ENCODE measurements at regions not wholly inside any gene's neighbourhood (a gene's known extent, or its start where the extent isn't known, plus 50 kb on each side); places are given as distances from the start of the nearest gene placed in this dataset.
"Not testable (repeated sequence)": the region's sequence is repeated elsewhere in the genome, so short reads cannot be mapped to it uniquely, and the experiment has no call there.

DNA sequence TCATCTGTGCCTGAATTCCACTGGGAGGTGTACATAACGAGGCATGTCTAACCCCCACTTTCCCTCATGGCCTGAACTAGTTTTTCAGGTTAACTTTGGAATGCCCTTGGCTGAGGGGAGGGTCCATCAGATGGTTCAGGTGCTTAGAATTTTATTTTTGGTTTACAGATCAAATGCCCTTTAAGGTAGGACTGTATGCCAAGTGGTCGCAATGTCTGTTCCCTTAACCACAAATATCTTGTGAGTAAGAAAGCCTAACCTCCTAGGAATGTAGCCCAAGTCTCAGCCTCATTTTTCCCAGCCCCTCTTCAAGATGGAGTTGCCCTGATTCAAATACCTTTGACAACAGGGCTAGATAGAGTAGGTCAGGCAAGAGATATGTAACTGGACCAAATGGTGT, 78.4 kb downstream of the RNASET2 start:
- no peak for DNase-seq (ENCODE audit: low spot score)

DNA sequence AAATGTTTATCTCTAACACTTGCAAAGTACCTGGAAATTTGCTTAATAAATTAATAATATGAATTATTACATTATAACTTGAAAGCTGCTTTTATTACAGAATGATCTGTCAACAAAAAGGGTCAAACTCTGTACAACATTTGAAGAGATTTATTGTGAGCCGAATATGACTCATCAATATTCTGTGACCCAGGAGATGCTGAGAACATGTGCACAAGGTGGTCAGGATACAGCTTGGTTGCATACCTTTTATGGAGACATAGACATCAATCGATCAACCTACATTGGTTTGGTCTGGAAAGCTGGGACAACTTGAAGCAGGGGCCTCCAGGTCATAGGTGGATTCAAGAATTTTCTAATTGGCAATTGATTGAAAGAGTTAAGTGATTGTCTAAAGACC, 79.0 kb downstream of the RNASET2 start:
- DNase-seq (ENCODE audit: low spot score), result no peak

- DNase-seq (ENCODE audit: low spot score), result no peak
Observed at GRCh38 chr6:166872531-166873009, 83.8 kb downstream of the RNASET2 start.

DNA sequence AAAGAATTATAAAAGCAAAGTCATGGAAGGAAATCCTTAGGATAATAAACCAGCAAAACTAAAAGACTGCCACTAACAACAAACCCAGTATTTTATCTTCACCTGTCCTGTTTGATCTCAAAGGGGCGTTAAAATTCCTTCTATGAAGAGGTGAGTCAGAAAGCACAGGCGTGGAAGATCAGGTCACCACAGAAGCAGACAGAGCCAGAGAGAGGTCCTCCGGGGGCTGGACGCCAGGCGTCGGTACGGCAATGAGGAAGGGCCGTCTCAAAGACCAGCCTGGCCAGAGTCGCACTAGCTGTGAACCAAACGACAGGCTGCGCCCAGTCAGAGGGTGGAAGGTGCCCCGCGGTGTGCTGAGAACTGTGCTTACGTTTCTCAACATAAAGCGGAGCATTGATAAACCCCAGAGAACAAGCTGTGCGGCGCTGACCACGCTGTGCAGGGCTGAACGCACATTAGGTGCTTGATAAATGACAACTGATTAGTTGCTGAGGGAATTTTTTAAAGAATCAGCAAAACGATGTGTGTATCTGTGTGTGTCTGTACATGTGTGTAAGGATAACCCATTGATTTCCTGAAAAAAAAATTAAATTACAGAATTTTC, 85.6 kb downstream of the RNASET2 start:
- DNase-seq (ENCODE audit: low spot score), result no peak

GRCh38 chr6:166866839-166867637, 89.3 kb downstream of the RNASET2 start:
- DNase-seq (ENCODE audit: low spot score), result peak; percentile 50

GRCh38 chr6:166864333-166864732, 92.0 kb downstream of the RNASET2 start:
- peak; percentile 48 for DNase-seq (ENCODE audit: low spot score)

- no peak for DNase-seq (ENCODE audit: low spot score)
Observed at GRCh38 chr6:166862978-166863530, 93.3 kb downstream of the RNASET2 start.

GRCh38 chr6:166862287-166862977, 93.9 kb downstream of the RNASET2 start:
- DNase-seq (ENCODE audit: low spot score), result no peak

GRCh38 chr6:166861961-166862286, 94.4 kb downstream of the RNASET2 start:
- no peak for DNase-seq (ENCODE audit: low spot score)

DNA sequence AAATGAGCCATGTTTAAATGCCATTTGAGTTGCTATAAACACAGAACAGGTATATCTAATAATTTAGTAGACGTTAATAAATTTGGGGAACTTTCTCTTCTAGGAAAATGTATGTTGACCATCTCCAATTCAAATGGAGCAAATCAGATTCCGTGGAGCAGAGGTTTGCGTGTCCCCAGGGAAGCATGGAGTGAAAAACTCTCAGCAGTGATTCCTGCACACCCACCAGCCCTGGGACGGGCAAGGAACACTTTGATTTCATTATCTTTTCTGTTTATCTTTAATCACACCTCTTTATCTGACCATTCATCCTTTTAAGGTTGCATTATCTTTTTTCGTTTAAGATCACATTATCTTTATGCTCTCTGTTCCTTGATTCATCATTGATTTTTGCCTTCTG, 95.0 kb downstream of the RNASET2 start:
- DNase-seq (ENCODE audit: low spot score), result no peak

DNA sequence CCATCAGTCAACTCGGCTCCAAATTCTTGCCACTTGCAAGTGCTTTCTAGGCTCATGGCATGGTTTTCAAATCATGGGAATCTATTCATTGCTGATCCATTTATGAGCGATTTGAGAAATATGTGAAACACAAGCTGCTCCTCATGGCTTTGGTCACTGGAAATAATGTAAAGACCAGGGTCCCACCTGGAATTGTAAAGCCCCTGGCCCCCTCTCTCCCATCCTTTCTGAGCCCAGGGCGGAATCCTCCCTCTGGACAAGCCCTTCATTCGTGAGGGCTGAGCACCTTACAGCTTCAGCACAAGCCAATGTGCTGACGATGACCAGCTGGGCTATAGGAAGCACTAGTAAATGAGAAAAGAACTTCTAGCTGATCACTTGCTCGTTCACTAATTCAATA, 96.0 kb downstream of the RNASET2 start:
- DNase-seq (ENCODE audit: low spot score), result no peak

GRCh38 chr6:166855416-166855815, 100.9 kb downstream of the RNASET2 start:
- no peak for DNase-seq (ENCODE audit: low spot score)

DNA sequence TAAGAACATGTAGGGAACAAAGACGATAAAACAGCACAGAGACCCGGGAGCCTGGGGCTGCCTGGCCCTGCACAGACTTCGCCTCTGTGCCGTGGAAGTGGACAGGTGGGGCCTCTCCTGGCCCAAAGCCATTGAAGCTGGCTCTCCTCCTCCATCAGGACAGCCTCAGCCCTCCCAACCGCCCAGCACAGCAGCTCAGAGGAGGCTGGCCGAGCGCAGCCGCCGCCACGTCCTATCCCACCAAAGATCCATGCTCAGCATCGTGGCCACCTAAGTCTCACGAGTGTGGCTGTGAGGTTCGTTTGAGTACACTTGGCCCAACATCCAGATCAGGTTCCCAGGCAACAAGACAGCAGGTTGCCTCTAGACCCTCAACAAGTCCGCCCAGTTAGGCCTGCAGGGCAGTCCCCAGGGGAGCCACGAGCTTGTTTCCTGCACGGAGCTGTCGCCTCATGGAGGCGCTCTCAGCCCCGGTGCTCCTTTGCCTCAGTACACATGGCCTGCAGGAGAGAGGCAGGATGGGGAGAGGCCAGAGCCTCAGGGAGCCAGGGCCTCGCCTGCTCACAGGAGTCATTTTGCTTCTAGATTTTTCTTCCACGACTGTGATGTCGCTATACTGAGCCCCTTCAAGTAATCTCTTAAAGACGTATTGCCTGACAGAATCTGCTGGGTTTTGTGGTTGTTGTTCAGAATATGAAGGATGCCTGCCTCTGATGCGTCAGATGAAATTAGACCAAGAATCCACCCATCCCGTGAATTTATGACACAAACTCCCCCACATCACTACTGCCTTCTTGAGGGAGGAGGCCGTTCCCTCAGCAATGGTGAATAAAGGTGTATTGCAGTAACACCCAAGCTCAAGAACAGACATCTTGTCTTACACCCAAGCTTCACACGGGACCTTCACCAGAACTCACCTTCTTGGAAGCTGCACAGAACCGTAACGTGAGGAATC, 102.7 kb downstream of the RNASET2 start:
- DNase-seq (ENCODE audit: low spot score), result no peak

DNA sequence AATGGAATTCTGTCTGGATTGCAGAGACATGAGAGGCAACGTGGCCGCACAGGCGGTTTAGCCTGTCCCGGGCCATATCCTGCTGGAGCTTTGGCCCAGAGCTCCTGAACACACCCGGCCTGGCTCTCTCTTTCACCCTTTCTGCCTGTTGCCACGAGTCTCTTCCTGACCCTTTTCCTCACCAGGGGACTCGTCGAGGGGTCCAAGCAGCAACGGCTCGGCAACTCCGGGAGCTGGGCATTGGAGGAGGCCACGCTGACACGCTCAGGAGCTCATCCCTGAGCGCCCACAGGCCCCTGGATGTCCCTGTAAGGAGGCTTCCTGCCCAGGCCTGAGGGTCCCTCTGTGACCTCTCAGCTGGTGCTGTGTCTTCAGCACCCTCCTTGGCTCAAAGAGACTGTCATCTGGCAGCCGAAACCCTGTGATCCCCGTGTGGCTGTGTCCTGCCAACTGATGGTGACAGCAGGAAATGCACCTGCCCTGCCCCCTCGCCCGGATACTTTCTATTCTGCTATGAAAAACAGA, 103.8 kb downstream of the RNASET2 start:
- DNase-seq (ENCODE audit: low spot score), result no peak

- DNase-seq (ENCODE audit: low spot score), result no peak
Observed at GRCh38 chr6:166851911-166852310, 104.4 kb downstream of the RNASET2 start.

DNA sequence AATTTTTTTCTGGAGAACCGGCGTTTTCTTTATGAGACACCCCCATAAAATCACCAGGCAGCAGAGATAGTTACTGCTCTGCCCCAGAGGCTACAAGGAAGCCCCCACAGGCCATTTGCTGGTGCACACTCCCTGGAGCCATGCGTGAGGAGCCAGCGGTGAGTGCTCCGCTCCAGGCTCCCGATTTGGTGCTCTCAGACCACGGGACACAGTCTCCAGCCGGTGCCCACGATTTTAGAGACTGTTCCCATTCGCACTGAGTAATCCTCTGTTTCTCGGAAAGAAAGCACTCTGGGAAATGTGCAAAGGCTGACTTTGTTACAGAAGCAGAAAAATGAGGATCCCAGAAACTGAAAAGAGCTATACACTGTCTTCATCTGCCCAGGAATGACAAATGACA, 104.9 kb downstream of the RNASET2 start:
- no peak for DNase-seq (ENCODE audit: low spot score)

DNA sequence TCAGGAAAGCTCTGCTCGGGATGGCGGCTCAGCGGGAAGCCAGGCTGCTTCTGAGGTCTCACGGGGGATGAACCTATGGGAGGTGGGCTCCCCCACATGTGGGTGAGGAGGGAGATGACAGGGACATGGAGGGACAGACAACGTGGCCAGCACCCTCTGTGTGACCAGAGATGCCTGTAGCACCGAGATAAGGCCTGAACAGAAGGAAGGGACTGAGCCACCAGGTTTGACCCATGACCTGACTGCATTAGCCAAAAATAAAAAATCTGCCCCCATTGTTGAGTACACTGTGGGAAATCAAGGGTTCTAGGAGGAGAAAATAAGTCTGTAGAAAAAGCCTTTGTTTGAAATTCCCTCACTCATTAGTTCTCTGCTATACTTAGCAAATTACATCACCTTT, 105.7 kb downstream of the RNASET2 start:
- DNase-seq (ENCODE audit: low spot score), result no peak

- DNase-seq (ENCODE audit: low spot score), result no peak
Observed at GRCh38 chr6:166849749-166850183, 106.6 kb downstream of the RNASET2 start.

- DNase-seq (ENCODE audit: low spot score), result no peak
Observed at GRCh38 chr6:166848979-166849748, 107.2 kb downstream of the RNASET2 start.

GRCh38 chr6:166846446-166847142, 109.8 kb downstream of the RNASET2 start:
- DNase-seq (ENCODE audit: low spot score), result not testable (repeated sequence)
